Neural progenitor cell (in vitro differentiated cells): ENCODE measurements at regions not wholly inside any gene's neighbourhood (a gene's known extent, or its start where the extent isn't known, plus 50 kb on each side); places are given as distances from the start of the nearest gene placed in this dataset.

Source experiments
- EZH2 ChIP-seq: fragments of 200-600 bp; sonication (generic); IDR thresholded peaks from 2 replicates; pipeline ENCODE4 v1.6.1; 2017; ENCODE audit warnings: antibody characterized with exemption, mild to moderate bottlenecking, moderate library complexity
- EZH2phosphoT487 ChIP-seq: fragments of 200-600 bp; sonication (generic); IDR thresholded peaks from 2 replicates; pipeline ENCODE4 v1.6.1; 2017; ENCODE audit warnings: antibody characterized with exemption
- TF ChIP-seq, protein P1 (sequence below): fragments of 200-600 bp; sonication (generic); IDR thresholded peaks from 2 replicates; pipeline ENCODE4 v1.5.1; 2017; ENCODE audit warnings: antibody characterized with exemption, mild to moderate bottlenecking

DNA sequence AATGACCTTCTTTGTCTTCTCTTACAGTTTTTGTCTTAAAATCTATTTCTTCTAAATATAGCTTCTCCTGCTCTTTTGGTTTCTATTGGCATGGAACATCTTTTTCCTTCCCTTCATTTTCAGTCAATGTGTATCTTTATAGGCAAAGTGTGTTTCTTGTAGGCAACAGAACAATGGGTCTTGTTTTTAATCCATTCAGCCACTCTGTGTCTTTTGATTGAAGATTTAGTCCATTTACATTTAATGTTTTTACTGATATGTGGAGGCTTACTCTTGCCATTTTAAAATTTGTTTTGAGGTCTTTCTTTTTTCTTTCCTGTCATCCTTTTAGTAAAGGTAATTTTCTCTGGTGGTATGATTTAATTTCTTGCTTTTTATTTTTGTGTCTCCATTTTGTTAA lies 271.2 kb upstream of the ZP4 start:
- TF ChIP-seq, protein P1, sequence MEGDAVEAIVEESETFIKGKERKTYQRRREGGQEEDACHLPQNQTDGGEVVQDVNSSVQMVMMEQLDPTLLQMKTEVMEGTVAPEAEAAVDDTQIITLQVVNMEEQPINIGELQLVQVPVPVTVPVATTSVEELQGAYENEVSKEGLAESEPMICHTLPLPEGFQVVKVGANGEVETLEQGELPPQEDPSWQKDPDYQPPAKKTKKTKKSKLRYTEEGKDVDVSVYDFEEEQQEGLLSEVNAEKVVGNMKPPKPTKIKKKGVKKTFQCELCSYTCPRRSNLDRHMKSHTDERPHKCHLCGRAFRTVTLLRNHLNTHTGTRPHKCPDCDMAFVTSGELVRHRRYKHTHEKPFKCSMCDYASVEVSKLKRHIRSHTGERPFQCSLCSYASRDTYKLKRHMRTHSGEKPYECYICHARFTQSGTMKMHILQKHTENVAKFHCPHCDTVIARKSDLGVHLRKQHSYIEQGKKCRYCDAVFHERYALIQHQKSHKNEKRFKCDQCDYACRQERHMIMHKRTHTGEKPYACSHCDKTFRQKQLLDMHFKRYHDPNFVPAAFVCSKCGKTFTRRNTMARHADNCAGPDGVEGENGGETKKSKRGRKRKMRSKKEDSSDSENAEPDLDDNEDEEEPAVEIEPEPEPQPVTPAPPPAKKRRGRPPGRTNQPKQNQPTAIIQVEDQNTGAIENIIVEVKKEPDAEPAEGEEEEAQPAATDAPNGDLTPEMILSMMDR: no peak
- no peak for TF ChIP-seq EZH2phosphoT487
- TF ChIP-seq EZH2: no peak
